ENCODE measurements at regions not wholly inside any gene's neighbourhood (a gene's known extent, or its start where the extent isn't known, plus 50 kb on each side); places are given as distances from the start of the nearest gene placed in this dataset.

GRCh38 chr10:28396331-28396730 lies 93.5 kb upstream of the MPP7 start:
- TF ChIP-seq, protein P1, sequence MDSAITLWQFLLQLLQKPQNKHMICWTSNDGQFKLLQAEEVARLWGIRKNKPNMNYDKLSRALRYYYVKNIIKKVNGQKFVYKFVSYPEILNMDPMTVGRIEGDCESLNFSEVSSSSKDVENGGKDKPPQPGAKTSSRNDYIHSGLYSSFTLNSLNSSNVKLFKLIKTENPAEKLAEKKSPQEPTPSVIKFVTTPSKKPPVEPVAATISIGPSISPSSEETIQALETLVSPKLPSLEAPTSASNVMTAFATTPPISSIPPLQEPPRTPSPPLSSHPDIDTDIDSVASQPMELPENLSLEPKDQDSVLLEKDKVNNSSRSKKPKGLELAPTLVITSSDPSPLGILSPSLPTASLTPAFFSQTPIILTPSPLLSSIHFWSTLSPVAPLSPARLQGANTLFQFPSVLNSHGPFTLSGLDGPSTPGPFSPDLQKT (IDR thresholded peaks at IDR 0.05; ENCODE audit: borderline replicate concordance, low read depth, low read length) = no peak
- TF ChIP-seq KLF16 (tag by site-specific recombination; IDR thresholded peaks at IDR 0.05) (no peak), RBAK (tag by site-specific recombination; IDR thresholded peaks at IDR 0.05) (no peak), HOXA7 (CRISPR knock-in tag; IDR thresholded peaks at IDR 0.05; ENCODE audit: borderline replicate concordance) (no peak), MYNN (tag by site-specific recombination; IDR thresholded peaks at IDR 0.05; ENCODE audit: borderline replicate concordance) (no peak), ZNF560 (tag by site-specific recombination; IDR thresholded peaks at IDR 0.05; ENCODE audit: borderline replicate concordance) (no peak), ZNF830 (tag by site-specific recombination; IDR thresholded peaks at IDR 0.05; ENCODE audit: low read depth) (no peak), KLF8 (tag by site-specific recombination; IDR thresholded peaks at IDR 0.05) (no peak), REST (tag by site-specific recombination; IDR thresholded peaks at IDR 0.05) (no peak), ZNF114 (tag by site-specific recombination; IDR thresholded peaks at IDR 0.05) (no peak), ZNF112 (tag by site-specific recombination; IDR thresholded peaks at IDR 0.05) (no peak)
- TF ChIP-seq, protein P2, sequence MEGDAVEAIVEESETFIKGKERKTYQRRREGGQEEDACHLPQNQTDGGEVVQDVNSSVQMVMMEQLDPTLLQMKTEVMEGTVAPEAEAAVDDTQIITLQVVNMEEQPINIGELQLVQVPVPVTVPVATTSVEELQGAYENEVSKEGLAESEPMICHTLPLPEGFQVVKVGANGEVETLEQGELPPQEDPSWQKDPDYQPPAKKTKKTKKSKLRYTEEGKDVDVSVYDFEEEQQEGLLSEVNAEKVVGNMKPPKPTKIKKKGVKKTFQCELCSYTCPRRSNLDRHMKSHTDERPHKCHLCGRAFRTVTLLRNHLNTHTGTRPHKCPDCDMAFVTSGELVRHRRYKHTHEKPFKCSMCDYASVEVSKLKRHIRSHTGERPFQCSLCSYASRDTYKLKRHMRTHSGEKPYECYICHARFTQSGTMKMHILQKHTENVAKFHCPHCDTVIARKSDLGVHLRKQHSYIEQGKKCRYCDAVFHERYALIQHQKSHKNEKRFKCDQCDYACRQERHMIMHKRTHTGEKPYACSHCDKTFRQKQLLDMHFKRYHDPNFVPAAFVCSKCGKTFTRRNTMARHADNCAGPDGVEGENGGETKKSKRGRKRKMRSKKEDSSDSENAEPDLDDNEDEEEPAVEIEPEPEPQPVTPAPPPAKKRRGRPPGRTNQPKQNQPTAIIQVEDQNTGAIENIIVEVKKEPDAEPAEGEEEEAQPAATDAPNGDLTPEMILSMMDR (tag by site-specific recombination; IDR thresholded peaks at IDR 0.05) = no peak

Measured in HEK293 (cell line).